GM21825 (cell line): ENCODE measurements at regions not wholly inside any gene's neighbourhood (a gene's known extent, or its start where the extent isn't known, plus 50 kb on each side); places are given as distances from the start of the nearest gene placed in this dataset.
"Not testable (repeated sequence)": the region's sequence is repeated elsewhere in the genome, so short reads cannot be mapped to it uniquely, and the experiment has no call there.

Experiments
- ATAC-seq: cut with Tn5 transposase; IDR thresholded peaks from one replicate; pipeline ENCODE4 v1.9.1; 2021; ENCODE audit warnings: mild to moderate bottlenecking, moderate library complexity; ENCODE audit not compliant: unreplicated experiment

GRCh38 chr5:42235837-42236236 lies 187.4 kb upstream of the GHR start:
- no peak for ATAC-seq

- ATAC-seq = no peak
Observed at GRCh38 chr5:42241636-42242035, 181.6 kb upstream of the GHR start.

GRCh38 chr5:42242210-42242609 lies 181.0 kb upstream of the GHR start:
- no peak for ATAC-seq

- ATAC-seq = no peak
Observed at GRCh38 chr5:42242881-42243485, 180.3 kb upstream of the GHR start.

- no peak for ATAC-seq
Observed at GRCh38 chr5:42252306-42252705, 170.9 kb upstream of the GHR start.

- ATAC-seq = not testable (repeated sequence)
Observed at GRCh38 chr5:42259914-42260313, 163.3 kb upstream of the GHR start.

GRCh38 chr5:42267091-42267490 lies 156.1 kb upstream of the GHR start:
- no peak for ATAC-seq

- not testable (repeated sequence) for ATAC-seq
Observed at GRCh38 chr5:42268170-42268569, 155.1 kb upstream of the GHR start.

GRCh38 chr5:42268630-42269029 lies 154.6 kb upstream of the GHR start:
- no peak for ATAC-seq

GRCh38 chr5:42270771-42271170 lies 152.5 kb upstream of the GHR start:
- ATAC-seq = no peak

- no peak for ATAC-seq
Observed at GRCh38 chr5:42274913-42275312, 148.3 kb upstream of the GHR start.

- no peak for ATAC-seq
Observed at GRCh38 chr5:42277293-42277692, 145.9 kb upstream of the GHR start.

- ATAC-seq = no peak
Observed at GRCh38 chr5:42284584-42284983, 138.7 kb upstream of the GHR start.

GRCh38 chr5:42285230-42285629 lies 138.0 kb upstream of the GHR start:
- ATAC-seq = no peak

GRCh38 chr5:42300496-42300895 lies 122.7 kb upstream of the GHR start:
- no peak for ATAC-seq

- ATAC-seq = no peak
Observed at GRCh38 chr5:42301349-42301748, 121.9 kb upstream of the GHR start.

GRCh38 chr5:42302186-42302585 lies 121.1 kb upstream of the GHR start:
- no peak for ATAC-seq

- no peak for ATAC-seq
Observed at GRCh38 chr5:42306287-42306686, 117.0 kb upstream of the GHR start.

- ATAC-seq = no peak
Observed at GRCh38 chr5:42309865-42310264, 113.4 kb upstream of the GHR start.

GRCh38 chr5:42315214-42315613 lies 108.0 kb upstream of the GHR start:
- no peak for ATAC-seq

GRCh38 chr5:42317575-42317974 lies 105.7 kb upstream of the GHR start:
- ATAC-seq = no peak

GRCh38 chr5:42319546-42319945 lies 103.7 kb upstream of the GHR start:
- not testable (repeated sequence) for ATAC-seq

- ATAC-seq = no peak
Observed at GRCh38 chr5:42321785-42322184, 101.5 kb upstream of the GHR start.
